ENCODE measurements at regions not wholly inside any gene's neighbourhood (a gene's known extent, or its start where the extent isn't known, plus 50 kb on each side); places are given as distances from the start of the nearest gene placed in this dataset.

DNA sequence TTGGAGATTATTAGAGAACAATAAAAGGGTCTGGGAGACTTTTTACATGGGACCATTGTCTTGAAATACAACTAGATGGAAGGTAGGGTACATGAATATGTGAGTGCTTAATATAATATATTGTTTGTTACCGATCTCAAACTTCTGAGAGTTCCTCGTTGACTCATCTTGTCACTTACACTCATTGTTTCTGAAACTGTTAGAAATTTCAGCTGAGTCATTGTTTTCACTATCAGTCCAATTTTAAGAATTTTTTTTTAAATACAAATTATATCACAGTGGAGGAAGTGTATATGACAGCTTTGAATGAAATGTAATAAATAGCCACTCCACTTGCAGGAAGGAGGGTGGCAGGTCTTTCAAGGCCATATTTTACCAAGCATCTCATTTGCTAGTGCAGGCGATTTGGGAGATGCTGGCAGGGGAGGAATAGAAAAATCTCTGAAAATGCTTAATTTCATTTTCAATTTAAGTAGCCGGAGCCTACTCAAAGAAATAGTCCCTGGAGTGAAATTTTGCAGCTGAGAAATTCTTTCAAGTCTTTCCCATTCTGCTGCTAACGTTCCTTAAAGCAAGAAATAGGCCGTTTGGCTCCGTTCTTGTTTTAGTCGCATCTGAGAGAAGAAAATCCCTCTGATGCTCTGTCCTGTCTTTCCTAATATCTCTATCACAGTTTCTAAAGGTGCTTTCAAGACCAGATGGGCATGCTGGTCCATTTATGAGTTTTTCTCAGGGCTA lies 1404.2 kb upstream of the CELF2 start (continued):
- TF ChIP-seq GATAD2B (conservative IDR thresholded peaks at IDR 0.05; ENCODE audit: low read depth) (no peak), PAX8 (IDR thresholded peaks at IDR 0.05) (no peak), HSF1 (IDR thresholded peaks at IDR 0.05; ENCODE audit: low read depth, low read length) (no peak), POLR2AphosphoS5 (IDR thresholded peaks at IDR 0.05; ENCODE audit: low read length) (no peak), ZNF207 (IDR thresholded peaks at IDR 0.05; ENCODE audit: borderline replicate concordance) (no peak), RAD51 (IDR thresholded peaks at IDR 0.05) (no peak), SIX5 (IDR thresholded peaks at IDR 0.05; ENCODE audit: low read depth, low read length, severe bottlenecking) (no peak), TAF1 (IDR thresholded peaks at IDR 0.05; ENCODE audit: borderline replicate concordance, low read depth, low read length) (no peak), JUNB (IDR thresholded peaks at IDR 0.05) (peak; percentile 76), RAD21 (IDR thresholded peaks at IDR 0.05; ENCODE audit: insufficient read depth, low read depth, low read length) (no peak), PKNOX1 (IDR thresholded peaks at IDR 0.05) (peak; percentile 40; the same call in 1 of the 2 replicates), E4F1 (IDR thresholded peaks at IDR 0.05; ENCODE audit: borderline replicate concordance, partially characterized antibody) (no peak), TARDBP (IDR thresholded peaks at IDR 0.05; ENCODE audit: borderline replicate concordance) (no peak), BMI1 (IDR thresholded peaks at IDR 0.05; ENCODE audit: borderline replicate concordance) (no peak), POLR2AphosphoS2 (IDR thresholded peaks at IDR 0.05; ENCODE audit: low read depth, low read length) (no peak), NFIC (IDR thresholded peaks at IDR 0.05; ENCODE audit: low read depth, low read length) (peak; percentile 78; the same call in 1 of the 2 replicates), ZNF24 (IDR thresholded peaks at IDR 0.05) (0 out of 2 replicates have a peak, but pooled peaks have one; percentile 14), IRF4 (IDR thresholded peaks at IDR 0.05; ENCODE audit: low read depth, low read length) (peak; percentile 48; the same call in 1 of the 2 replicates), RCOR1 (conservative IDR thresholded peaks at IDR 0.05; ENCODE audit: low read depth, low read length) (no peak)
- TF ChIP-seq, protein P1, sequence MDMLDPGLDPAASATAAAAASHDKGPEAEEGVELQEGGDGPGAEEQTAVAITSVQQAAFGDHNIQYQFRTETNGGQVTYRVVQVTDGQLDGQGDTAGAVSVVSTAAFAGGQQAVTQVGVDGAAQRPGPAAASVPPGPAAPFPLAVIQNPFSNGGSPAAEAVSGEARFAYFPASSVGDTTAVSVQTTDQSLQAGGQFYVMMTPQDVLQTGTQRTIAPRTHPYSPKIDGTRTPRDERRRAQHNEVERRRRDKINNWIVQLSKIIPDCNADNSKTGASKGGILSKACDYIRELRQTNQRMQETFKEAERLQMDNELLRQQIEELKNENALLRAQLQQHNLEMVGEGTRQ (IDR thresholded peaks at IDR 0.05; ENCODE audit: borderline replicate concordance, low read depth, low read length): no peak
- TF ChIP-seq, protein P2, sequence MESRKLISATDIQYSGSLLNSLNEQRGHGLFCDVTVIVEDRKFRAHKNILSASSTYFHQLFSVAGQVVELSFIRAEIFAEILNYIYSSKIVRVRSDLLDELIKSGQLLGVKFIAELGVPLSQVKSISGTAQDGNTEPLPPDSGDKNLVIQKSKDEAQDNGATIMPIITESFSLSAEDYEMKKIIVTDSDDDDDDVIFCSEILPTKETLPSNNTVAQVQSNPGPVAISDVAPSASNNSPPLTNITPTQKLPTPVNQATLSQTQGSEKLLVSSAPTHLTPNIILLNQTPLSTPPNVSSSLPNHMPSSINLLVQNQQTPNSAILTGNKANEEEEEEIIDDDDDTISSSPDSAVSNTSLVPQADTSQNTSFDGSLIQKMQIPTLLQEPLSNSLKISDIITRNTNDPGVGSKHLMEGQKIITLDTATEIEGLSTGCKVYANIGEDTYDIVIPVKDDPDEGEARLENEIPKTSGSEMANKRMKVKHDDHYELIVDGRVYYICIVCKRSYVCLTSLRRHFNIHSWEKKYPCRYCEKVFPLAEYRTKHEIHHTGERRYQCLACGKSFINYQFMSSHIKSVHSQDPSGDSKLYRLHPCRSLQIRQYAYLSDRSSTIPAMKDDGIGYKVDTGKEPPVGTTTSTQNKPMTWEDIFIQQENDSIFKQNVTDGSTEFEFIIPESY (IDR thresholded peaks at IDR 0.05): no peak
